SJSA1 (cell line): ENCODE measurements at regions not wholly inside any gene's neighbourhood (a gene's known extent, or its start where the extent isn't known, plus 50 kb on each side); places are given as distances from the start of the nearest gene placed in this dataset.
"Not testable (repeated sequence)": the region's sequence is repeated elsewhere in the genome, so short reads cannot be mapped to it uniquely, and the experiment has no call there.

Source experiments
- DNase-seq, 2 experiments: peaks; one replicate each; pipeline ENCODE4 v3.0.0-alpha.2; 2015 to 2020; ENCODE audit warnings: low spot score in 2 of 2, low read depth in 1 of 2
- H3K27ac ChIP-seq: fragments of 250-450 bp; sonication (Bioruptor Pico); 2 replicates; pipeline ENCODE4 v1.5.1; 2020; ENCODE audit warnings: mild to moderate bottlenecking, moderate library complexity
- H3K27me3 ChIP-seq: fragments of 250-450 bp; sonication (Bioruptor Pico); replicated peaks from 2 replicates; pipeline ENCODE4 v1.5.1; 2020; ENCODE audit warnings: mild to moderate bottlenecking, moderate library complexity
- H3K36me3 ChIP-seq: fragments of 250-450 bp; sonication (Bioruptor Pico); 2 replicates; pipeline ENCODE4 v1.5.1; 2020; ENCODE audit warnings: mild to moderate bottlenecking
- H3K4me1 ChIP-seq: fragments of 250-450 bp; sonication (Bioruptor Pico); replicated peaks from 2 replicates; pipeline ENCODE4 v1.6.1; 2021; ENCODE audit warnings: mild to moderate bottlenecking
- H3K4me3 ChIP-seq: fragments of 250-450 bp; sonication (Bioruptor Pico); 2 replicates; pipeline ENCODE4 v1.5.1; 2020; ENCODE audit warnings: mild to moderate bottlenecking
- H3K9me3 ChIP-seq: fragments of 250-450 bp; sonication (Bioruptor Pico); replicated peaks from 2 replicates; pipeline ENCODE4 v1.5.1; 2020; ENCODE audit warnings: mild to moderate bottlenecking

DNA sequence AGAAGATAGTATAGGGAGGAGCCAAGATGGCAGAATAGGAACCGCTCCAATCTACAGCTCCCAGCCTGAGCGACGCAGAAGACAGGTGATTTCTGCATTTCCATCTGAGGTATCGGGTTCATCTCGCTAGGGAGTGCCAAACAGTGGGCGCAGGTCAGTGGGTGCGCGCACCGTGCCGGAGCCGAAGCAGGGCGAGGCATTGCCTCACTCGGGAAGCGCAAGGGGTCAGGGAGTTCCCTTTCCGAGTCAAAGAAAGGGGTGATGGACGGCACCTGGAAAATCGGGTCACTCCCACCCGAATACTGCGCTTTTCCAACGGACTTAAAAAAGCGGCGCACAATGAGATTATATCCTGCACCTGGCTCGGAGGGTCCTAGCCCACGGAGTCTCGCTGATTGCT lies 201.2 kb downstream of the CETN3 start:
- not testable (repeated sequence) for H3K9me3 ChIP-seq, H3K4me3 ChIP-seq

DNA sequence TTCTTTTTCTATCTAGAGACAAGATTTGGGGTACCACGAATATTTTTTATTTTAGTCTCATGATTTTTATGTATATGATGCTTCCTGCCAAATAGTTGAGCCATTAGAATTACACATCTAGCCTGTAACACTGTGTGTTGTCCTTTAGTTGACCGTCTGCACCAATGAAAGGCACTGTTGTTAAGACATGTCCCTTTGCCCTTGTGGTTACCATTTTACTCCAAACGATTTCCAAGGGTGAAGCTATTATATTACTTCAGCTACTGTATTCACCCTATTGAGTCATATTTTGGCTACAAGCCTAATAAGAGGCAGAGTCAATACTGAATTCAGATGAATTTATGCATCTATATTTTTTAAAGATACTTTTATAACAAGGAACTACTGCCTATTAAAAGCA lies 207.6 kb downstream of the CETN3 start:
- Histone ChIP-seq H3K27ac (no peak overlapping the region), H3K4me1 (no peaks in the 10 kb centered on the region), H3K27me3 (no peaks in the 10 kb centered on the region), H3K9me3 (no peaks in the 10 kb centered on the region), H3K36me3 (no peaks in the 10 kb centered on the region), H3K4me3 (no peak overlapping the region)
- no peak for DNase-seq

More for the DNA sequence above, 201.2 kb downstream of the CETN3 start:
- not testable (repeated sequence) for H3K27me3 ChIP-seq, DNase-seq, H3K27ac ChIP-seq, H3K36me3 ChIP-seq, H3K4me1 ChIP-seq

DNA sequence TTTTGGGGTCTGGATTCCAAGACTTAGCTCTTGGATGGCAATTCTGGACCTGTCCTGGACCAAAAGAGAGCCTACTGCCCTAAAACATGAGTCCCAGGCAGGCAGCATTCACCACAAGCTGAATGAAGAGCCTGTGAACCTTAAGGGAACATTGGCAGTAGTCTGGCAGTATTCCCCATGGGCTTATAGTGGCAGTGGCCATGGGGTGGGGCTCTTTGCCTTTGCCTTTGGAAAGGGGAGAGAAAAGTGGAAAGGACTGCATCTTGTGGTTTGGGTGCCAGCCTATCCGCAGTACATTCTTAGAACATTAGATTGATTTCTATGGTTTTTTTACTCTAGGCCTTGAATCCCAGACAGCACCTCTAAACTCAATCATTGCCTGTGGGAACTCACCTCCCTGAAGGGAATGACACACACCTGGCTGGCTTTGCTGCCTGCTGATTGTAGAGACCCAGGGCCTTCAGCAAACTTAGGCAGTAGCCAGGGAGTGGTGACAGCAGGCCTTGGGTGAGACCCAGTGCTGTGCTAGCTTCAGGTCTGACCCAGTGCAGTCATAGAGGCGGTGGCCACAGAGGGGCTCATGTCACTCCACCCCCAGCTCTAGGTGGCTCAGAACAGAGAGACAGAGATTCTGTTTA lies 216.3 kb downstream of the CETN3 start:
- no peak for DNase-seq
- Histone ChIP-seq H3K4me1 (no peaks in the 10 kb centered on the region), H3K27ac (no peak overlapping the region), H3K4me3 (no peak overlapping the region), H3K27me3 (no peaks in the 10 kb centered on the region), H3K9me3 (no peaks in the 10 kb centered on the region), H3K36me3 (no peaks in the 10 kb centered on the region)

DNA sequence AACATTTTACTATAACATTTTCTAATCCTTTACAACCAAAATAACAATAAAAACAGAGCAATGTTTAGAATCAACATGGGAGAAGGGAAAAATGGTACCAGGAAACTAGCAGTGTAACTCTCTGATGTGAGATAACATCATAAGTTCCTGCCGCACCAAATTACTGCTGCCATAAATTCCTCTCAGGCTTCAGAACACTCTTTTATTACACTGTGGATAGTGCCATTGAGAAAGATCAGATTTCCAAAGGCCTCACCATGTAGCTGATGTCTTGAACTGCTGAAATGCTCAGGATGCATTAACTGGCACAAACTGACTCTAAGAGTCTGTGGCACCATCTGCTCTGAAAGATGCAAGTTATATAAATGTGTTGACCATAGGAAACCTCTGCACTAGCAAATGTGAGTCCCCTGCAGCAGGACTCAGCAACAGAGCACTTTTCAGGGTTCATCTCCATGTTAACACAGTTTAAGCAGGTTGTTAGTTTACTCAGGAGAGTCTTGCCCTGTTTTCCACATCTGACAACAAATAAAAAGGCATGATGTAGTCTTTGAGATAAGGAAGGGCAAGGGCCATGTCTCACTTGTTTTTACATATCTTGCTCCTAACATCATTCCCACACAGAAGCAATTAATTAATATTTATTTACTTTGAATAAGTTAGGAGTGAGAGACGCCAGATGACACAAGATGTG lies 218.1 kb downstream of the CETN3 start:
- H3K9me3 ChIP-seq: no peaks in the 10 kb centered on the region
- DNase-seq: no peak
- H3K4me3 ChIP-seq: no peak overlapping the region
- no peaks in the 10 kb centered on the region for H3K4me1 ChIP-seq
- H3K27ac ChIP-seq: no peak overlapping the region
- no peaks in the 10 kb centered on the region for H3K36me3 ChIP-seq
- no peaks in the 10 kb centered on the region for H3K27me3 ChIP-seq

DNA sequence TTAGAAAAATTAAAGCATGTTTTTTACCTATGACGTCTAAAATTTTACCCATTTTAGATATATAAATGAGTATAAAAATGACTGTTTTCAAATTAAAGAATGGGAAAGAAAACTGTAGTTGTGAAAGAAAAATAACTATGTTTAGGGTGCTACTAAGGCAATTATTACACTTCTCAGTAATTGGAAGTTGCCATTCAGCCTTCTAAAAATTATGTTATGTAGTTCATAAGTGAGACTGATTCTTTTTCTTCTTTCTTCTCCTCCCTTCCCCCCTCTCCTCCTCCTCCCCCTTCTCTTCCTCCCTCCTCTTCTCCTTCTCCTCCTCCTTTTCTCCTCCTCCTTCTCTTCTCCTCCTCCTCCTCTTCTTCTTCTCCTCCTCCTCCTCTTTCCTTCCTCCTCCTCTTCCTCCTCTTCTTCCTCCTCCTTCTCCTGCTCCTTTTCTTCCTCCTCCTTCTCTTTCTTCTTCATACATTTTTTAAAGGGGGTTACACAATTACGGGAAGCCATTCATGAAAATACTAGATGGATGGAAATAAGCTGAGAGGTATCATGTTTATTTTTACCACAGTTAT lies 223.6 kb downstream of the CETN3 start:
- Histone ChIP-seq H3K27ac (no peak overlapping the region), H3K4me3 (no peak overlapping the region), H3K4me1 (peaks cover 7% of the 10 kb centered on the region; the same call in 1 of the 2 replicates), H3K9me3 (no peaks in the 10 kb centered on the region), H3K27me3 (no peaks in the 10 kb centered on the region), H3K36me3 (no peaks in the 10 kb centered on the region)
- DNase-seq: no peak

DNA sequence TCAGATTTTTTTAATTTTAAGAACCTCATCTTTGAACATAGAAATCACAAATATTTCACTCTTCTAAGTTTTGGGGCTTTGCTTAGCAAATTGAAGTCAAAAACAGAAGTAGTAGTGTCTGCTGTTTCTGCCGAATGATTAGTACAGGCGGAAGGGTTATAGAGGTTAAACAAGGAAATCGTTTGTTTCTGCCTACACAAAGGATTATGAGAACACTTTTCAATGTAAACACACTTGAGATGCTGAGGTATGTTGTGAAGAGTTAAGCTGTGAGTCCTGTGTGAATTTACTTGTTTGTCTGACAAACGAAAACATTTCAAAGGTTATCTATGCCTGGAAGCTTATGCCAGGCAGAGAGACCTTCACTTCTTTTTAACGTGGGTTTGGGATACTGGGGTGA lies 224.8 kb downstream of the CETN3 start:
- no peak for DNase-seq

DNA sequence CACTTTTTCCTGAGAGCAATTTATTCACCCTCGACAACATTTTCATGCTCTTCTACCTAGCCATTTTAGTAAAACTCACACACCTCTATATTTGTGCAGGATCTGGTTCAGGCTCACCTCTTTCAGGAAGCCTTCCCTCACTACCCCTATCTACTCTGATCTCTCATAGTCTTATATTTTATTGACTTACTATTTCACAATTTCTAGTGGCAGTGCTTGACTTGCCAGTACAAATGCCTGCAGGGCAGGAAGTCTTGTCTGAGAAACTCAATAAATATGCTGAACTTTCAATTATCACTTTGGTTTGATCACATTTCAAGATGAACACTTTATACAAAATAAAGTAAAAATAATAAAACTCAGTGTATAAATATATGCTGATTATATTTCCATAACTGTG lies 226.8 kb downstream of the CETN3 start:
- peaks cover 7% of the 10 kb centered on the region; the same call in 1 of the 2 replicates for H3K4me1 ChIP-seq
- no peak overlapping the region for H3K27ac ChIP-seq
- no peaks in the 10 kb centered on the region for H3K36me3 ChIP-seq
- H3K4me3 ChIP-seq: no peak overlapping the region
- H3K27me3 ChIP-seq: no peaks in the 10 kb centered on the region
- no peak for DNase-seq
- no peaks in the 10 kb centered on the region for H3K9me3 ChIP-seq

More for the DNA sequence above, 224.8 kb downstream of the CETN3 start:
- no peak overlapping the region for H3K27ac ChIP-seq
- no peak overlapping the region for H3K4me3 ChIP-seq
- no peaks in the 10 kb centered on the region for H3K9me3 ChIP-seq
- H3K36me3 ChIP-seq: no peaks in the 10 kb centered on the region
- H3K27me3 ChIP-seq: no peaks in the 10 kb centered on the region
- peaks cover 7% of the 10 kb centered on the region; the same call in 1 of the 2 replicates for H3K4me1 ChIP-seq

DNA sequence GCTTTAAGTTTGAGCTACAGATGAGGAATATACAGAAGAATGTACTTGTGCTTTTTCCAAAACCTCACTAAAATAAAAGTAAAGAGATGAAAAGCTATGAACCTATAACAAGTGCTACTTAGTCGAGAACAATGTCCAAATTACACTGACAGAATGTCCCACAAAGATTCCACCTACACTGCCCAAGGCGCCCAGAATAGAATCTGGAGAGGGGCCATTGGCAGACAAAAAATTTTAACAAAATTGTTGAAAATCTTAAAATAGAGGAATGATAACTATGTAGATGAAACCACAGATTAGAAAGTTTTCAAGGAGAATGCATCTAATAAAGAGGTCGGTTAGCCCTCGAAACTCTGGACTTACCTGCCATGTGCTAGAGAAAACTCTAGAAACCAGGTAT lies 235.3 kb downstream of the CETN3 start:
- Histone ChIP-seq H3K4me1 (no peaks in the 10 kb centered on the region), H3K9me3 (no peaks in the 10 kb centered on the region), H3K4me3 (no peak overlapping the region), H3K27ac (no peak overlapping the region), H3K36me3 (no peaks in the 10 kb centered on the region), H3K27me3 (no peaks in the 10 kb centered on the region)
- no peak for DNase-seq

DNA sequence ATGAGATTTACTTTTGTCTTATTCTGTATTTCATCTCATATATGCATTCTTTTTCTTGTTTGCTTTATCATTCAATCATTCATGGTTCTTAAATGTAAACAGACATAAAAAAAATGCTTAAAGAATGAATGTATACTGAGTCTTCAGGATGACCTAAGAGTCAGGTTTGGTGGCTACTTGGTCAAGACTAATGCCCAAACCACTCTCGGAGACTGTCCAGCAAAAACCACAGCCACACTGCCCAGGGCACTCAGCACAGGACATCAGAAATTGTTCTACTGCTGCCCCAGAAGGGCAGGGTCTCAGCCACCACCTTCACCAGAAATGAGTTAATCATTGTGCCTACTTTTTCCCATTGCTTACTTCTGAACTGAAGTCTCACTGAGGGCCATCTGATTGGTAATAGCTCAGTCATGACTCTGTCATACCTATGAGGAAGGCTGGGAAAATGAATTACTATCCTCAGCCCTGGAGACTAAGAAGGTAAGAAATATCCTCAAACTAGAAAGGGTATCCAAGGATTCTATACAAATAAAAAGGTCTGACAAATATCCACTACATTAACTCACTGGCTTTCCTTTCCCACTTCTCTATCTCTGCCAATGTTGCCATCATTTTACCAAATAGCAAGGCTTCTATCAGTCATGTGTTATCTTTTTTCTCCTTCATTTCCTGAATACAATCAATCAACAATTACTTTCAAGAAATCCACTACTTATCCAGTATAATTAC lies 236.1 kb downstream of the CETN3 start:
- no peak for DNase-seq
- Histone ChIP-seq H3K27ac (no peak overlapping the region), H3K36me3 (no peaks in the 10 kb centered on the region)

DNA sequence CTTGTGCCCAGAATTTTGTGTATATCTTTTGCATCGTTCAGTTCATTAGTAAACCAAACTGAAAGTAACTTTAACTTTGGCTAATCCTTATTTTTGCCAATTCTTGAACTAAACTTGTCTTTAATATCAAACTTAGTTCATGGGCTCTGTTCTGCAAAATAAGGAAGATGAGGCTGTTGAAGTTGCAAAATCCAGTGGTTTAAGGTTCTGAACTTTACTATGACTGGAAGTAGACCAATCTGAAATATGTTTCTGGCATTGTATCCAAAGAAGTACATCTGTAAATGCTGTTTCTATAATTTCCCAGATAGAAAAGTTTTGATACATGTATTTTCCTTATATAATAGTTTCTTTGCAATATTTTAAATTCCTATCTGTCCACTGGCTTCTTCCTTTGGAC lies 238.1 kb downstream of the CETN3 start:
- Histone ChIP-seq H3K27me3 (no peaks in the 10 kb centered on the region), H3K4me1 (no peaks in the 10 kb centered on the region), H3K9me3 (no peaks in the 10 kb centered on the region), H3K4me3 (no peak overlapping the region), H3K27ac (no peak overlapping the region), H3K36me3 (no peaks in the 10 kb centered on the region)
- DNase-seq: no peak

More for the DNA sequence above, 236.1 kb downstream of the CETN3 start:
- H3K4me3 ChIP-seq: no peak overlapping the region
- H3K27me3 ChIP-seq: no peaks in the 10 kb centered on the region
- H3K9me3 ChIP-seq: no peaks in the 10 kb centered on the region
- no peaks in the 10 kb centered on the region for H3K4me1 ChIP-seq

DNA sequence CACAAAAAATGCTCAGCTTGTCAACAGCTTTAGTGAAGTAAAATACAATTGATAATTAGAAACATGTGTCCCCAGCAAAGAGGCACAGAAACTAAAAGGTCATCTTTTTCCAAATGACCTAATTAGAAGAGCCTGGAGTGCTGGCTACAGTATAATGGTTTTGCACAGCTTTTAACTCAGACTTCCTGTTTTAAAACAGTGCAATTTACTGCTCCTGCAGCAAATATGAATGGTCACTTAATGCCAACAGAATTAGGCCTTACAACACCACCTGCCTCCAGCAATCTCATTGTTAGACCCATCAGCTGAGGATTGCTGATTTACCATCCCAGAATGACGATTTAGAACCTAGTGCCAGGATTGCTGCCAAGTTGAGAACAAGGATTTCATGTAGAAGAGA lies 239.3 kb downstream of the CETN3 start:
- H3K4me3 ChIP-seq: no peak overlapping the region
- no peaks in the 10 kb centered on the region for H3K4me1 ChIP-seq
- no peaks in the 10 kb centered on the region for H3K36me3 ChIP-seq
- no peaks in the 10 kb centered on the region for H3K9me3 ChIP-seq
- no peaks in the 10 kb centered on the region for H3K27me3 ChIP-seq
- DNase-seq: no peak
- H3K27ac ChIP-seq: no peak overlapping the region

DNA sequence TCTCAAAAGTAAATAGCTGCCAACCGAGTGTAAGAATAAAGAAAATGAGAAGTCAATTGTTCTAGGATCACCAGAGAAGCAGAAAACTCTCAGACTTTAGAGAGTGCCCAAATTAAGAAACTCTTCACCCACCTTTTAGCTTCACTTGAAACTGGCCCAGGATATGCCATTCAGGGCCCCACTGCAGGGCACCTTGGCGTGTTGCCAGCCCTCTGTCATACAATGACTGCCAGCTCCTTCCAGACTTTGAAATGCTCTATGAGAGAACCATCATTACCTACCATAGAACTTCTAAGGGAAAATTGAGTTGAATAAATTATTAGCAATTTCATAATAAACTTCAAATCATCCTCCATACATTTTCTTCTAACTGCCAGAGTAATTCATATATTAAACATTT lies 240.5 kb downstream of the CETN3 start:
- no peaks in the 10 kb centered on the region for H3K36me3 ChIP-seq
- no peaks in the 10 kb centered on the region for H3K27me3 ChIP-seq
- no peak overlapping the region for H3K27ac ChIP-seq
- H3K4me1 ChIP-seq: no peaks in the 10 kb centered on the region
- H3K9me3 ChIP-seq: no peaks in the 10 kb centered on the region
- H3K4me3 ChIP-seq: no peak overlapping the region
- DNase-seq: no peak

DNA sequence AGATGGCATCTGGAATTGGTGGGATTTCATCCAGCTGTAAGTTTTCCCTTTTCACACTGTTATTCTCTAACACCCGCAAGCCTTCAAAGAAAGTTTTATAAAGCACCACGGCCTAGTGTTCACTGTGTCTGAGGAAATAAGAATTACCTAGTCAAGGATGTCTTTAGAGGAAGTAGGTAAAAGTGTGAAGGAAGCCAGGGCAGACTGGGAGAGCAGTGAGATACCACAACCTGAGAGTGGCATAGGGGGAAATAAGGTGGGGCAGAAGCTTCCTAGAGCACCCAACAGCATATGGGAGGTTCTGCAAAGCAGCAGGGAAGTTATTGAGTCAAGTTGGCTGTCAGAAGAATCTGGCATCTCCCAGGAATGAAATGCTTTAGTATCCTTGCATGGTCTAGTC lies 241.2 kb downstream of the CETN3 start:
- H3K36me3 ChIP-seq: no peaks in the 10 kb centered on the region
- H3K4me3 ChIP-seq: no peak overlapping the region
- H3K27me3 ChIP-seq: no peaks in the 10 kb centered on the region
- no peaks in the 10 kb centered on the region for H3K9me3 ChIP-seq
- no peaks in the 10 kb centered on the region for H3K4me1 ChIP-seq
- H3K27ac ChIP-seq: no peak overlapping the region
- no peak for DNase-seq

DNA sequence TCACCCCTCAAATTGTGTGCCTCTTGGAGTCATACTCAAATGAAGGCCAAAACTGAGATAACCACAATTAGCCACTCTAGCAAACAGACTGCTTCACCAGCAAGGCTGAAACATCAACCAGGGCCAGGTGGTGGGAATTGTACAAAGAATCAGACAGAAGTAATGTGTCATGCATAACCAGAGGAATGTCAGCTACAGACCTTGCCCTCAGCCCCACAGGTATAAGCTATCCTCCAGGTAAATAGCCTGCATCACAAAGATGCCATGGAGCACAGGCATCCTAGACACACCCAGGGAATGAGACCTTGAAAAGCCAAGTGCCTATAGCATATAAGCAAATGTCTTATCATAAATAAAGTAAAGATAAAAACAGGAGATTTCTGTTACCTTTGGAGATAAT lies 242.7 kb downstream of the CETN3 start:
- H3K9me3 ChIP-seq: no peaks in the 10 kb centered on the region
- H3K27me3 ChIP-seq: no peaks in the 10 kb centered on the region
- no peaks in the 10 kb centered on the region for H3K36me3 ChIP-seq
- H3K4me3 ChIP-seq: no peak overlapping the region
- no peak overlapping the region for H3K27ac ChIP-seq
- DNase-seq: no peak
- H3K4me1 ChIP-seq: no peaks in the 10 kb centered on the region
